Endothelial cell of umbilical vein (primary cell): ENCODE measurements at regions not wholly inside any gene's neighbourhood (a gene's known extent, or its start where the extent isn't known, plus 50 kb on each side); places are given as distances from the start of the nearest gene placed in this dataset.

Source experiments
- BruUV-seq: library from RNA; stranded (reverse); fragments of 400-500 nt; replicated peaks from 2 replicates; lab custom pipeline; 2021; lab: Mats Ljungman, UMichigan
- CTCF ChIA-PET: fragments of 300-600, 350-600 bp; sonication (Branson Sonifier 250); formaldehyde crosslinking; loops from one replicate; lab custom pipeline; 2021; ENCODE audit warnings: antibody characterized with exemption, inconsistent platforms; lab: Charles Lee
- POLR2A ChIA-PET: fragments of 300-600, 350-600 bp; sonication (Branson Sonifier 250); formaldehyde crosslinking; loops from one replicate; lab custom pipeline; 2021; ENCODE audit warnings: antibody characterized with exemption, inconsistent platforms; lab: Charles Lee
- DNase-seq: peaks from one replicate; pipeline ENCODE4 v3.0.0-alpha.2; 2011; ENCODE audit warnings: low read depth, low spot score
- FAIRE-seq: peaks from 2 replicates; lab custom pipeline; 2011; peaks lifted over from hg19 to GRCh38; lab: Jason Lieb, UNC
- H2AFZ ChIP-seq: 2 replicates; pipeline ENCODE4 v1.6.0; 2012; ENCODE audit warnings: low read depth, low read length, control low read depth, inconsistent platforms
- H3K27ac ChIP-seq: 2 replicates; pipeline ENCODE4 v1.5.1; 2011; ENCODE audit warnings: low read depth, mild to moderate bottlenecking, control low read depth, low read length, moderate library complexity; ENCODE audit not compliant: insufficient read depth
- H3K27me3 ChIP-seq, 2 experiments: 2 replicates each; pipeline versions ENCODE4 v1.6.0 to v1.6.1; 2011; ENCODE audit warnings: low read length in 2 of 2, mixed read lengths in 1 of 2; ENCODE audit not compliant: control insufficient read depth in 2 of 2, insufficient read depth in 2 of 2
- H3K36me3 ChIP-seq, 2 experiments: 2 replicates in 1 of 2; 3 replicates in 1 of 2; pipeline ENCODE4 v1.5.1; 2011; ENCODE audit warnings: low read length in 2 of 2, mild to moderate bottlenecking in 1 of 2, moderate library complexity in 1 of 2; ENCODE audit not compliant: control insufficient read depth in 2 of 2, insufficient read depth in 2 of 2; ENCODE audit errors: extremely low read depth in 1 of 2
- H3K4me1 ChIP-seq: 3 replicates; pipeline ENCODE4 v1.5.1; 2011; ENCODE audit warnings: mild to moderate bottlenecking, low read length; ENCODE audit not compliant: control insufficient read depth, insufficient read depth; ENCODE audit errors: extremely low read depth
- H3K4me2 ChIP-seq: 2 replicates; pipeline ENCODE4 v1.6.1; 2011; ENCODE audit warnings: low read length, control low read depth, mixed read lengths; ENCODE audit not compliant: insufficient read depth
- H3K4me3 ChIP-seq, 3 experiments: fragments of 200-600 bp in 1 of 3; sonication (generic), shearing (Covaris generic) in 1 of 3; replicated peaks in 1 of 3; 2 replicates each; pipeline ENCODE4 v1.5.1; 2011 to 2016; ENCODE audit warnings: control low read depth in 3 of 3, low read length in 3 of 3, mild to moderate bottlenecking in 2 of 3, inconsistent platforms in 1 of 3, low read depth in 1 of 3, moderate library complexity in 1 of 3; ENCODE audit not compliant: insufficient read depth in 1 of 3
- H3K79me2 ChIP-seq: 2 replicates; pipeline ENCODE4 v1.6.0; 2012; ENCODE audit warnings: low read length, inconsistent platforms; ENCODE audit not compliant: control insufficient read depth, insufficient read depth
- H3K9ac ChIP-seq: replicated peaks from 2 replicates; pipeline ENCODE3; 2011; ENCODE audit warnings: low read length, control low read depth; ENCODE audit not compliant: insufficient read depth; ENCODE audit errors: extremely low read depth
- H3K9me1 ChIP-seq: replicated peaks from 3 replicates; pipeline ENCODE4 v1.6.0; 2011; ENCODE audit warnings: mild to moderate bottlenecking, low read length; ENCODE audit not compliant: control insufficient read depth, insufficient read depth; ENCODE audit errors: extremely low read depth
- H3K9me3 ChIP-seq: replicated peaks from 2 replicates; pipeline ENCODE4 v1.5.1; 2012; ENCODE audit warnings: low read length, inconsistent platforms; ENCODE audit not compliant: control insufficient read depth, insufficient read depth
- H4K20me1 ChIP-seq: replicated peaks from 2 replicates; pipeline ENCODE3; 2011; ENCODE audit warnings: mild to moderate bottlenecking, low read length; ENCODE audit not compliant: control insufficient read depth, insufficient read depth; ENCODE audit errors: extremely low read depth
- EZH2 ChIP-seq: IDR thresholded peaks from 2 replicates; pipeline ENCODE4 v1.6.1; 2012; ENCODE audit warnings: borderline replicate concordance, low read depth, mild to moderate bottlenecking, moderate library complexity, low read length, inconsistent platforms; ENCODE audit not compliant: severe bottlenecking
- FOS ChIP-seq: IDR thresholded peaks from 2 replicates; pipeline ENCODE4 v1.6.1; 2011; ENCODE audit warnings: mild to moderate bottlenecking, low read length, moderate library complexity, borderline replicate concordance; ENCODE audit not compliant: insufficient read depth
- GATA2 ChIP-seq: IDR thresholded peaks from 2 replicates; pipeline ENCODE4 v1.7.0; 2011; ENCODE audit warnings: low read depth, mild to moderate bottlenecking, moderate library complexity, mixed read lengths, low read length; ENCODE audit not compliant: insufficient read length, insufficient read depth
- JUN ChIP-seq: IDR thresholded peaks from 2 replicates; pipeline ENCODE4 v1.6.1; 2011; ENCODE audit warnings: borderline replicate concordance, low read depth; ENCODE audit not compliant: insufficient read length, insufficient read depth
- MAX ChIP-seq: IDR thresholded peaks from 2 replicates; pipeline ENCODE4 v1.6.1; 2011; ENCODE audit not compliant: insufficient read depth, insufficient read length
- MYC ChIP-seq: IDR thresholded peaks from one replicate; pipeline ENCODE4 v1.6.1; 2011; ENCODE audit warnings: mild to moderate bottlenecking, low read depth, low read length
- POLR2A ChIP-seq: IDR thresholded peaks from 2 replicates; pipeline ENCODE4 v1.6.1; 2012; ENCODE audit warnings: low read depth, mild to moderate bottlenecking, control low read depth, low read length
- POLR2AphosphoS5 ChIP-seq: IDR thresholded peaks from 2 replicates; pipeline ENCODE4 v1.6.1; 2012; ENCODE audit warnings: low read depth, mild to moderate bottlenecking, control low read depth, low read length, moderate library complexity; ENCODE audit not compliant: insufficient read depth
- dilution Hi-C: fragments of 300-500 bp; cut with MboI; formaldehyde crosslinking; loops from one replicate; pipeline ENCODE4 v1.15.0; 2019; ENCODE audit warnings: low sequenced_read_pairs; ENCODE audit not compliant: extremely low pct_ligation_motif_present
- intact Hi-C: fragments of 100-400 bp; cut with micrococcal nuclease; formaldehyde crosslinking; loops from one replicate; pipeline ENCODE4 v1.10.0; 2022
- TF ChIP-seq, protein P1 (sequence below), 2 donors: IDR thresholded peaks; 1 replicate in 1 of 2; 2 replicates in 1 of 2; pipeline ENCODE4 v1.5.1; 2011; ENCODE audit warnings: low read length in 2 of 2, mild to moderate bottlenecking in 2 of 2, moderate library complexity in 2 of 2, control low read depth in 1 of 2, inconsistent platforms in 1 of 2, low read depth in 1 of 2; ENCODE audit not compliant: insufficient read depth in 1 of 2; ENCODE audit errors: extremely low read depth in 1 of 2

- Histone ChIP-seq H3K4me2 (no peak overlapping the region), H2AFZ (no peak overlapping the region), H3K9me1 (no peaks in the 10 kb centered on the region), H3K27me3 (peaks cover 3 to 4% of the 10 kb centered on the region in 2 experiments), H3K9ac (no peak overlapping the region), H4K20me1 (no peaks in the 10 kb centered on the region), H3K4me1 (no peaks in the 10 kb centered on the region), H3K9me3 (no peaks in the 10 kb centered on the region), H3K36me3 (no peaks in the 10 kb centered on the region), H3K4me3 (no peak overlapping the region), H3K27ac (no peak overlapping the region), H3K79me2 (no peaks in the 10 kb centered on the region)
- ChIA-PET CTCF (interaction anchor here (1.3 kb wide), 1 partner anchor 14 kb away, joined by 4 read pairs; no protein-coding TSS in a partner anchor), POLR2A (no interaction called here)
- TF ChIP-seq, protein P1, sequence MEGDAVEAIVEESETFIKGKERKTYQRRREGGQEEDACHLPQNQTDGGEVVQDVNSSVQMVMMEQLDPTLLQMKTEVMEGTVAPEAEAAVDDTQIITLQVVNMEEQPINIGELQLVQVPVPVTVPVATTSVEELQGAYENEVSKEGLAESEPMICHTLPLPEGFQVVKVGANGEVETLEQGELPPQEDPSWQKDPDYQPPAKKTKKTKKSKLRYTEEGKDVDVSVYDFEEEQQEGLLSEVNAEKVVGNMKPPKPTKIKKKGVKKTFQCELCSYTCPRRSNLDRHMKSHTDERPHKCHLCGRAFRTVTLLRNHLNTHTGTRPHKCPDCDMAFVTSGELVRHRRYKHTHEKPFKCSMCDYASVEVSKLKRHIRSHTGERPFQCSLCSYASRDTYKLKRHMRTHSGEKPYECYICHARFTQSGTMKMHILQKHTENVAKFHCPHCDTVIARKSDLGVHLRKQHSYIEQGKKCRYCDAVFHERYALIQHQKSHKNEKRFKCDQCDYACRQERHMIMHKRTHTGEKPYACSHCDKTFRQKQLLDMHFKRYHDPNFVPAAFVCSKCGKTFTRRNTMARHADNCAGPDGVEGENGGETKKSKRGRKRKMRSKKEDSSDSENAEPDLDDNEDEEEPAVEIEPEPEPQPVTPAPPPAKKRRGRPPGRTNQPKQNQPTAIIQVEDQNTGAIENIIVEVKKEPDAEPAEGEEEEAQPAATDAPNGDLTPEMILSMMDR (IDR thresholded peaks at IDR 0.05; ENCODE audit: extremely low read depth in 1 of 2, insufficient read depth in 1 of 2, low read depth in 1 of 2, low read length in 2 of 2), result no peak
- TF ChIP-seq MAX (no peak), JUN (no peak), GATA2 (no peak), EZH2 (no peak), MYC (no peak), POLR2A (no peak), FOS (no peak), POLR2AphosphoS5 (no peak)
- FAIRE-seq (no peak), DNase-seq (no peak)
- BruUV-seq, result no TSS peak
- dilution Hi-C loops, result no loop called here
- intact Hi-C loops, result no loop called here
Measured at GRCh38 chr2:120535081-120535480, 189.1 kb downstream of the INHBB start.
